Ramos (cell line): ENCODE measurements at regions not wholly inside any gene's neighbourhood (a gene's known extent, or its start where the extent isn't known, plus 50 kb on each side); places are given as distances from the start of the nearest gene placed in this dataset.
"Not testable (repeated sequence)": the region's sequence is repeated elsewhere in the genome, so short reads cannot be mapped to it uniquely, and the experiment has no call there.

Experiments used
- in situ Hi-C: fragments of 300-500 bp; cut with MboI; formaldehyde crosslinking; loops from one replicate; pipeline ENCODE4 v1.14.3; 2022; ENCODE audit warnings: low sequenced_read_pairs; ENCODE audit not compliant: unreplicated experiment

DNA sequence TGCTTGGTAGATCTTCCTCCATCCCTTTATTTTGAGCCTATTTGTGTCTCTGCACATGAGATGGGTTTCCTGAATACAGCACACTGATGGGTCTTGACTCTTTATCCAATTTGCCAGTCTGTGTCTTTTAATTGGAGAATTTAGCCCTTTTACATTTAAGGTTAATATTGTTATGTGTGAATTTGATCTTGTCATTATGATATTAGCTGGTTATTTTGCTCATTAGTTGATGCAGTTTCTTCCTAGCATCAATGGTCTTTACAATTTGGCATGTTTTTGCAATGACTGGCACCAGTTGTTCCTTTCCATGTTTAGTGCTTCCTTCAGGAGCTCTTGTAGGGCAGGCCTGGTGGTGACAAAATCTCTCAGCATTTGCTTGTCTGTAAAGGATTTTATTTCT is 72.4 kb downstream of the HNRNPD start:
- in situ Hi-C loops, result not testable (repeated sequence)

- in situ Hi-C loops, result no loop called here
Measured at GRCh38 chr4:82293304-82293703, 80.5 kb downstream of the HNRNPD start.

- in situ Hi-C loops, result no loop called here
Measured at GRCh38 chr4:82287720-82288119, 86.1 kb downstream of the HNRNPD start.

DNA sequence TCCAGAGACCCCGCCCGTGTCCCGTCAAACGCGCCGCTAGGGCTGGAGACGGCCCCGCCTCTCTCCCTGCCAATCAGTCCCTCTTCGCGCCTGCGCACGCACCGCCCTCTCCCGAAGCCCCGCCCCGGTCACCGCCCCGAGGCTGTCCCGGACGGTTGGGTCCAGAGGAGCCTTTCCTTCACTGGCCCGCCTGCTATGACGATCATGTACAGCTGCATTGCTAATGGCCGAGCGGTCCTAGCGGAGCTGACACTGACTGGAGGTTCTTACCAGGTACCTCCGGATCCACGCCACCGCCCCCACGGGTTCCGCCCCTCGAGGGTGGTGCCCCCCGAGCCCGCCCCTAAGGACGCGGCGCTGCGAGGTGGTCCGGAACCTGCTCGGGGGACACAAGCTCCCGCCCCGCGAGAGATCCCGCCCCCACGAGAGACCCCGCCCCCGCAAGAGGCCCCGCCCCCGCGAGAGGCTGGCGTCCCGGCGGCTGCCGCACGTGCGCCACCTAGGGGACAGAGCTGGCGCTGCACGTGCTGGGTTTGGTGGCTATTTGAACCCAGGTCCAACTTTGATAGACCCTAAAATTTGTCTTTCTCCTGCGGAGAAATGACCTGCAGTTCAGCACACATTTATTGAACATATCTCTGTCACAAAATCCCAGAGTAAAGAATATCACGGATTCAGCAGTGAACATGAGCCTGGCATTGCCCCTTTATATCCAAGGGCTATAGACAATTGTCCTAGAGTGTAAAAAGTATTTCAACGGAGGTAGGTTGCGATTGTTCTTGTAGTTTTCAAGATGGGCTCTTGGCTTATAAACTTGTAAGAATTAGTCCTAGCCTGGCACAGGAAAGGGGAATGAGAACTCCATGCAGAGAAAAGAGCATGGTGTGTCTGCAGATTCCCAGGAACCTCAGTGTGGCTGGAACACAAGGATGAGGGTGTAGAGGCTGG is 88.7 kb downstream of the HNRNPD start:
- in situ Hi-C loops, result no loop called here

- in situ Hi-C loops, result no loop called here
Measured at GRCh38 chr4:82284475-82284857, 89.3 kb downstream of the HNRNPD start.

DNA sequence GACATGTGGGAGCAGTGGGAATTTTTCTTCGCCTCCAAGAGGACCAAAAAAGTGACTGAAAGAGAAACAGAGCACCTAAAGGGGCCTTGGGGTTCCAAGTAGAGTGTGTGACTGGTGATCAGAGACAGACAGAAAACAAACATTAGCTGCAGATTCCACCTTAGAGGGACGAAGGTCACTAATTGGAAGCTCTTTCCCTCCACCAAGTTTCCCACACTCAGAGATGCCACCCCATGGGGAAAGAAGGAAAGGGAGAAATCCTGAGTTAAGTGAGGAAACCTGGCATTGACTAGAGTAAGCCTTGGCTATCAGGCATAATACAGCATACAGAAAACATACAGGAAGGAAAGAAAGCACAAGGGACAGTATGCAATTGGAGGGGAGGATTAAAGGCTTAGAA is 90.9 kb downstream of the HNRNPD start:
- in situ Hi-C loops, result no loop called here

DNA sequence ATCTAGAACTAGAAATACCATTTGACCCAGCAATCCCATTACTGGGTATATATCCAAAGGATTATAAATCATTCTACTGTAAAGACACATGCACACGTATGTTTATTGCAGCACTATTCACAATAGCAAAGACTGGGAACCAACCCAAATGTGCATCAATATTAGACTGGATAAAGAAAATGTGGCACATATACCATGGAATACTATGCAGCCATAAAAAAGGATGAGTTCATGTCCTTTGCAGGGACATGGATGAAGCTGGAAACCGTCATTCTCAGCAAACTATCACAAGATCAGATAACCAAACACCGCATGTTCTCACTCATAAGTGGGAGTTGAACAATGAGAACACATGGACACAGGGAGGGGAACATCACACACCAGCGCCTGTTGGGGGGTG is 94.2 kb downstream of the HNRNPD start:
- in situ Hi-C loops, result not testable (repeated sequence)

GRCh38 chr4:82276332-82276640 is 97.5 kb downstream of the HNRNPD start:
- in situ Hi-C loops, result no loop called here

GRCh38 chr4:82275431-82276331 is 98.1 kb downstream of the HNRNPD start:
- in situ Hi-C loops, result no loop called here

DNA sequence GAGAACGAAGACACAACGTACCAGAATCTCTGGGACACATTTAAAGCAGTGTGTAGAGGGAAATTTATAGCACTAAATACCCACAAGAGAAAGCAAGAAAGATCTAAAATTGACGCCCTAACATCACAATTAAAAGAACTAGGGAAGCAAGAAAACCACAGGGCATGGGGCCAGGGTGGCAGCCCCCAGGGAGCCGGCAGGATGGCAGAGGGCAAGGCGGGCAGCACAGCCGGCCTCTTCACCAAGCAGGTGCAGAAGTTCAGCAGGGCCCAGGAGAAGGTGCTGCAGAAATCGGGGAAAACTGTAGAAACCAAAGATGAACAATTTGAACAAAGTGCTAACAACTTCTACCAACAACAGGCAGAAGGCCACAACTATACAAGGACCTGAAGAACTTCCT is 99.1 kb downstream of the HNRNPD start:
- in situ Hi-C loops, result not testable (repeated sequence)

DNA sequence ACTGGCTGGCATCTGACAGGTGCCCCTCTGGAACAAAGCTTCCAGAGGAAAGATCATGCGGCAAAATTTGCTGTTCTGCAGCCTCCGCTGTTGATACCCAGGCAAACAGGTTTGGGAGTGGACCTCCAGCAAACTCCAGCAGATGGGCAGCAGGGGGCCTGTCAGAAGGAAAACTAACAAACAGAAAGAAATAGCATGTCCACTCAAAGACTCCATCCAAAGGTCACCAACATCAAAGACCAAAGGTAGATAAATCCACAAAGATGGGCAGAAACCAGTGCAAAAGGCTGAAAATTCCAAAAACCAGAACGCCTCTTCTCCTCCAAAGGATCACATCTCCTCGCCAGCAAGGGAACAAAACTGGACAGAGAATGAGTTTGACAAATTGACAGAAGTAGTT is 101.3 kb downstream of the HNRNPD start:
- in situ Hi-C loops, result not testable (repeated sequence)

DNA sequence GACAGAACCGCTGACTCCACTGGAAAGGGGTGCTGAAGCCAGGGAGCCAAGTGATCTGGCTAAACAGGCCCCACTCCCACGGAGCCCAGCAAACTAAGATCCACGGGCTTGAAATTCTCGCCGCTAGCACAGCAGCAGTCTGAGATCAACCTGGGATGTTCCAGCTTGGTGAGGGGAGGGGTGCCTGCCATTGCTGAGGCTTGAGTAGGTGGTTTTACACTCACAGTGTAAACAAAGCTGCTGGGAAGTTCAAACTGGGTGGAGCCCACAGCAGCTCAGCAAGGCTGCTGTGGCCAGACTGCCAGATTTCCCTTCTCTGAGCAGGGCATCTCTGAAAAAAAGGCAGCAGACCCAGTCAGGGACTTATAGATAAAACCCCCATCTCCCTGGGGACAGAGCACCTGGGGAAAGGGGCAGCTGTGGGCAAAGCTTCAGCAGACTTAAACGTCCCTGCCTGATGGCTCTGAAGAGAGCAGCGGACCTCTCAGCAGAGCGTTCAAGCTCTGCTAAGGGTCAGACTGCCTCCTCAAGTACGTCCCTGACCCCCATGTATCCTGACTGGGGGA is 101.8 kb downstream of the HNRNPD start:
- in situ Hi-C loops, result not testable (repeated sequence)

DNA sequence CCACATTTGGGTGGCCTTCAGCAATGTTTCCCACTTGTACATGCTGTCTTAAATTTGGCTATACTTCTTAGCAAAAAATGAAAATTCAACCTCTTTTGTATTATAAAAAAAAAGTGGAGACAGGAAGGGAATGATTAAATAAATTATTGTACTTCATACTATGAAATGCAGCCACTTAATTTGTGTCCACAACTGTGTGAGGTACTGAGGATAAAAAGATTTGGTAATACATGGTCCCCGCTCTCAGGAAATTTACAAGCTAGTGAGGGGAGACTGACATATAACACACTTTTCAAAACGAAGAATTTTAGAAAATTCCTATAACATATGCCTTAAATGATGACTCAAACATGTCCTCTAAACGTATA is 105.0 kb downstream of the HNRNPD start:
- in situ Hi-C loops, result no loop called here

GRCh38 chr4:82268050-82268825 is 105.6 kb downstream of the HNRNPD start:
- in situ Hi-C loops, result no loop called here

- in situ Hi-C loops, result no loop called here
Measured at GRCh38 chr4:82267506-82267905, 106.3 kb downstream of the HNRNPD start.

- in situ Hi-C loops, result no loop called here
Measured at GRCh38 chr4:82266345-82266744, 107.4 kb downstream of the HNRNPD start.

GRCh38 chr4:82261084-82261483 is 112.7 kb downstream of the HNRNPD start:
- in situ Hi-C loops, result no loop called here

- in situ Hi-C loops, result no loop called here
Measured at GRCh38 chr4:82260632-82261031, 113.2 kb downstream of the HNRNPD start.

- in situ Hi-C loops, result no loop called here
Measured at GRCh38 chr4:82256718-82257117, 117.1 kb downstream of the HNRNPD start.

- in situ Hi-C loops, result no loop called here
Measured at GRCh38 chr4:82255657-82256056, 118.1 kb downstream of the HNRNPD start.
